Stimulated activated CD8-positive, alpha-beta memory T cell treated with anti-CD3 and anti-CD28 coated beads, Interleukin-2, amount 100 ng/mL, for 48 hours (primary cell): ENCODE measurements at regions not wholly inside any gene's neighbourhood (a gene's known extent, or its start where the extent isn't known, plus 50 kb on each side); places are given as distances from the start of the nearest gene placed in this dataset.
"Not testable (repeated sequence)": the region's sequence is repeated elsewhere in the genome, so short reads cannot be mapped to it uniquely, and the experiment has no call there.

Experiments used
- DNase-seq, 2 donors: peaks; one replicate each; pipeline ENCODE4 v3.0.0-alpha.2; 2020; ENCODE audit warnings: low read depth in 2 of 2

DNA sequence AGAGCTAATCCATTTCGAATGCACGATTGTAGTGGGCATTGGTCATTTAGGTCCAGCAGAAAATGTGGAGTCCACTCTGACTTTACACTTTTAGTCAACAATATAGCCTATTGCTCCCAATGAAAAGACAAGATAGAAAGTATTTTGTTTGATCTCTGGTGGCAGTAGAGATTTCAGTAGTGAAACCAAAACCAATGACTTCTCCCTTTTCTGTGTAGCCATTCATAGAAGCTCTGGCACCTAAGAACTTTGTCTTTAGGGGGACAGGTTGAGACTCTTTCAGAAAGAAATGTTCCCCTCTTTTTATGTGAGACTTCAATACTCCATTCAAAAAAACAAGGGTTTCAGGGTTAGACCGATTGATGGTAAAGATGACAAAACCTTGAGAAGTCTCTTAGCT, 510.8 kb upstream of the POU3F2 start:
- DNase-seq, result no peak

GRCh38 chr6:98324446-98324845, 509.9 kb upstream of the POU3F2 start:
- no peak for DNase-seq

DNA sequence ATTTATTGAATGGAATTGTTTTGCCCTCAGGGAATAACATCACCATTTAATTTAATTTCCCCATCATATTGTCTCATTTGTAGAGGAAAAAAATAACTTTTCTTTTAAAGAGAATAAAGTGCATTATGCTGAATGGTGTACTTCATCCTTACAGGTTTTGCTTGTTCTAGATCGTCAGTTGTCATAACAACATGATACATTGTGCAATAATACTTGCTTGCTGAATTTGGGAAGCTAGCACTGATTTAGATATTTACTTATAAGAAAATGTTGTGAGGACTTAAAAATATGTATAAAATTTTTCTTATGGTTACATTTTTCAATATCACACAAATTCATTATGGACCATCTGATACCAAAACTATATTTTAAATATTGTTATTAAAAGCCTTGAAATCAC, 509.0 kb upstream of the POU3F2 start:
- no peak for DNase-seq

- DNase-seq, result no peak
Measured at GRCh38 chr6:98333273-98333672, 501.1 kb upstream of the POU3F2 start.

DNA sequence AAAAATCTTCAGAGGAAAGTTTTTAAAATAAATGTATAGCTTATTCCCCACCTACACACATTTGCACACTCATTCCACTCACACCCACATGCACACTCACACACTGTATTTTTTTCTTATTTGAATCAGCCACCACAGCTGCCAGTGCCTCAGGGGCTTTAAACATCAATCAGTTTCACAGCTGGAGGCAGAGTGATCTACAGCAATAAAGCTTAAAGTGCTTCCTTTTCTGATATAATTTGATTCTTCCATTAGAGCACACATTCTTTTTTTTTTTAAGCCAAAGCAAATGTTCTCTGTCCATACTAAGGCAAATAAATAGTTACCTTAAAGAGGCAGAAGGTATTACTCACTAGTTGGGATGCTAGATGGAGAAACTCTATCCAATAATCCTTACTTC, 498.8 kb upstream of the POU3F2 start:
- no peak for DNase-seq

- DNase-seq, result no peak
Measured at GRCh38 chr6:98339506-98339905, 494.9 kb upstream of the POU3F2 start.

- DNase-seq, result no peak
Measured at GRCh38 chr6:98343004-98343403, 491.4 kb upstream of the POU3F2 start.

GRCh38 chr6:98343797-98344196, 490.6 kb upstream of the POU3F2 start:
- no peak for DNase-seq

DNA sequence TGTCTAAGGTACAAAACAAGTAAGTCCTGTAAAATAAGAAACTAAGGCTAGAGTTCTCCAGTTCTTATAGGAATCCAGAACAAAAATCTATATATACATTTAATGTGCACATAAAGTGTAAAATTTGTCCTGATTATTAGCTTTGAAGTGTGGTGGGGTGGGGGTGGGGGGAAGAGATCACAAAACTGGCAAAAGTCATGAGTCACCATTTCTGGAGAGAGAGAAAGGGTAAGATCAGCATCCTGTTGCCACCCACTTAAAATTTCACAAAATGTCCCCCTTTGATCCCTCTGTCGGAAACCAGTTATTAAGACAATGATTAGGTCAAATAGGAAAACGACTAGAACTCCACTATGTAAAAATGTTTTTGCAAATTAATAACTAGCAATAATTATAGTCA, 482.0 kb upstream of the POU3F2 start:
- DNase-seq, result no peak

DNA sequence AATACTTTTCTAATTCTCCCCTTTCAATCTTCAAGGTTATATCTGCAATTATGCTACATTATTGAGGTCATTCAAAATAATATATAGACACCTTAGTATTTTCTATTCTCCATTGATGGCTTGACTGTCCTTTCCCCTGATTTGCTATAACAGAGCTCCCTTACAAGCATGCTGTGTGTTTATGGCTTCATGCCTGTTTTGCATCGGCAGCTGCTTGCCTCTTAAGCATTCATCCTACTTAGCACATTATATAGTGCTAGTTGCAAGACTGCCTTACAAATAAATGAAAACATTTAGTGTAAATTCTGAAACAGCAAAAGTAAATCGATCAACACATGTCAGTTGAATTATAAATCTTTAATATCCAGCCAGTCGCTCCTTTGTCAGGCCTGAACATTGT, 476.2 kb upstream of the POU3F2 start:
- DNase-seq, result no peak

- no peak for DNase-seq
Measured at GRCh38 chr6:98366371-98366770, 468.0 kb upstream of the POU3F2 start.

- no peak for DNase-seq
Measured at GRCh38 chr6:98380589-98380988, 453.8 kb upstream of the POU3F2 start.

DNA sequence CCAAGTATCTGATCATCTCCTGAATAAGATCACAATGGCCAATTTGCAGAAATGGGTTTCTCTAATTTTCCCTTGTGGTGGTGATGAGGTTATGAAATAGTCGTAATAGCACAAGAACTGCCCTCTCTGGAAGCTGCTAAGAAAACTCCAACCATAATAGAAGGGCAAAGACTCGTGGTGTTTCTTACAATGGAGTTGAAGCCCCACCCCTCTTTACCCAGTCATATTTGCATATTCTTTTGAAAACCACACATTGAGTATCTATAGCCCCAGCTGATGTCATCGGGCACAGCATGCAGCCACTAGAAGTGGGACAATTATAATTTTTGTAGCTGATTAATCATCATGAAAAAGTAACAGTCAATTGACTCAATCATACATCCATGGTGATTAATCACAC, 452.1 kb upstream of the POU3F2 start:
- DNase-seq, result no peak

- DNase-seq, result no peak
Measured at GRCh38 chr6:98384334-98384733, 450.0 kb upstream of the POU3F2 start.

DNA sequence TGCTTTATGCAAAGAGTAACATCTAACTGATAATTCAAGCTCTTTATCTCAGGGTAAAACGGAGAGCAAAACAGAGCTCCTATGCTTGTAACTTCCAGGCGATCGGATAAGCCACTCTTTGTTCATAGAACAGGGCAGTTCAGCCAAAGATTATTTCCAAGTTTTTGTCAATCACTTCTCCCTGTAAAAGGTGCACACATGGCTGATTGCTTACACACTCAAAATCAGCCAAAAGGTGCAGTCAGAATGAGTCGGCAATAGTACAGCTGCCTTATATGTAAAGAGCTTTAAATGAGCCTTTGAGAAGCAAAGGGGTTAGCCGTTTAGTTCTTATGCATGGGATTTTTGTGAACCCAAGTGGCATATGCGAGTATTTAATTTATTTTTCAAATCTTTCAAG, 449.6 kb upstream of the POU3F2 start:
- DNase-seq, result no peak

DNA sequence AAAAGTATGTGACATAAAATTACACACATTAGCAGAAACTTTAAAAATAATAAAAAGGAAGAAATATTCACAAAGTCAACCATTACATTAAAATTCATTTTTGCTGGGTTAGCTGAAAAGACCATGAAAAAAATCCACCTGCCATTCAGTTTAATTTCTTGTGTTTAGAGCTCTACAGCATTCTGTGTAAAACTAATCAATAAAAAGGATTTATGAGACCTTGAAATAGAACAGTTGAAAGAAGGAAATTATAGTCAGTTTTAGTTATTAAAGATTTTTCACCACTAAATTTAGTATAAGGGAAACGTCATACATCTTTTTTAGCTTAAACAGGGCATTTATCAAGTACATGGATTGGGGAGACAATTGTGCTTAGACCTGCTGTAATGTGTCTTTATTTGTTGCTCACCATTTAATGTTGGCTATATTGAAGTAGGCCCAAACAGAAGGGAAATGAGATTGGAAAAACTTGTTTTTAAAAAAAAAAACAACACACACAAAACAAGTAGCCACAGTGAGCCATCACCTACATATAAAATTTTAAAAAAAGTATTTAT, 438.7 kb upstream of the POU3F2 start:
- no peak for DNase-seq

GRCh38 chr6:98416027-98416426, 418.3 kb upstream of the POU3F2 start:
- DNase-seq, result no peak

DNA sequence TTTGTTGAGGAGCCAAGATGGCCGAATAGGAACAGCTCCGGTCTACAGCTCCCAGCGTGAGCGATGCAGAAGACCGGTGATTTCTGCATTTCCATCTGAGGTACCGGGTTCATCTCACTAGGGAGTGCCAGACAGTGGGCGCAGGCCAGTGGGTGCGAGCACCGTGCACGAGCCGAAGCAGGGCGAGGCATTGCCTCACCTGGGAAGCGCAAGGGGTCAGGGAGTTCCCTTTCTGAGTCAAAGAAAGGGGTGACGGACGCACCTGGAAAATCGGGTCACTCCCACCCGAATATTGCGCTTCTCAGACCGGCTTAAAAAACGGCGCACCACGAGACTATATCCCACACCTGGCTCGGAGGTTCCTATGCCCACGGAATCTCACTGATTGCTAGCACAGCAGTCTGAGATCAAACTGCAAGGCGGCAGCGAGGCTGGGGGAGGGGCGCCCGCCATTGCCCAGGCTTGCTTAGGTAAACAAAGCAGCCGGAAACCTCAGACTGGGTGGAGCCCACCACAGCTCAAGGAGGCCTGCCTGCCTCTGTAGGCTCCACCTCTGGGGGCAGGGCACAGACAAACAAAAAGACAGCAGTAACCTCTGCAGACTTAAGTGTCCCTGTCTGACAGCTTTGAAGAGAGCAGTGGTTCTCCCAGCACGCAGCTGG, 417.7 kb upstream of the POU3F2 start:
- DNase-seq, result not testable (repeated sequence)

- no peak for DNase-seq
Measured at GRCh38 chr6:98433325-98434056, 400.9 kb upstream of the POU3F2 start.

DNA sequence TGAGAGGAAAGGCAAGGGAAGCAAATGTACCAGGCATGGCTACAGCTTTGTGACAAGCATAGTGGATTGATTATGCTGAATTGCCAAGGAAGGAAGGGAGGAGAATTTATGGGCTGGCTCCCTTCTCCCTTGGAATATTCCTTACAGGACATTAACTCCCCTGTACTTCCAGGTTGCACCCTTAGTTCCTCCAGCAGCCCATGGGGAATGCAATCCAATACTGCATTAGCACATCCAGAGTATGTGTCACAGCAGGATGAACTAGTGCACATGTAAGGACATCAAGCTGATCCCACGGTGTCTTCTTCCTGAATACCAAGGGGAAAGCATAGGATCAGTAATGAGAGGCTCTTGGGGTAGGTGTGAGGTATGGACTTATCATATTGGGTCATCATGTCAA, 390.7 kb upstream of the POU3F2 start:
- DNase-seq, result no peak

GRCh38 chr6:98452685-98453084, 381.7 kb upstream of the POU3F2 start:
- no peak for DNase-seq

- DNase-seq, result no peak
Measured at GRCh38 chr6:98454809-98455322, 379.5 kb upstream of the POU3F2 start.

DNA sequence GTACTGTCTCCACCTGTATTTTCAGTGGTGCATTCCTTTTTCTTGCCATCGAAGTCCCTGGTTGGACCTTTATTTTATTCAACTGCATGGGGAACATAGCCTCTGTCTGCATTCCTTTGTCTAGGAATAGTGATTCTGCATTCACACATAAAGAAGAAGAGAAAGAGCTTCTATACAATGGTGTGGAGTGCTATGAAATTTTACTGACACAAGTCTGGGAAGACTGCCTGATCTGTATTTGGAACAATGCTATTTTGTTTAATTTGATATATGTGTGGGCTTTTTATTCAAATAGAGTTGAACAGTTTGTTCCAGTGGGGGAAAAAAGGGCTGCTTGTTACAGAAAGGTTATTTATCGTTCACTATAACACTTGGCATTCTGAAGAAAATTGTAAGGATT, 375.7 kb upstream of the POU3F2 start:
- DNase-seq, result no peak
